OCI-LY3 (cell line): ENCODE measurements at regions not wholly inside any gene's neighbourhood (a gene's known extent, or its start where the extent isn't known, plus 50 kb on each side); places are given as distances from the start of the nearest gene placed in this dataset.

ENCODE experiments used
- H2AFZ ChIP-seq: fragments of 200-600, 300-600 bp; shearing (Covaris generic); 2 replicates; pipeline ENCODE4 v1.6.0; 2014; ENCODE audit warnings: antibody characterized with exemption, low read depth, low read length
- H3K27ac ChIP-seq: fragments of 200-600, 300-600 bp; sonication (generic); 2 replicates; pipeline ENCODE4 v1.5.1; 2014; ENCODE audit warnings: mild to moderate bottlenecking, low read length, moderate library complexity, mixed read lengths
- H3K27me3 ChIP-seq: fragments of 200-600, 300-600 bp; sonication (generic); 2 replicates; pipeline ENCODE4 v1.6.1; 2014; ENCODE audit warnings: low read depth, low read length, mixed read lengths
- H3K36me3 ChIP-seq: fragments of 200-600, 300-600 bp; sonication (generic); replicated peaks from 2 replicates; pipeline ENCODE3; 2014; ENCODE audit warnings: low read depth, low read length, mixed read lengths
- H3K4me1 ChIP-seq: fragments of 300-600, 200-600 bp; sonication (generic); 2 replicates; pipeline ENCODE4 v1.6.1; 2014; ENCODE audit warnings: low read length, mixed read lengths
- H3K4me2 ChIP-seq: fragments of 200-600, 300-600 bp; sonication (generic); 2 replicates; pipeline ENCODE4 v1.6.1; 2014; ENCODE audit warnings: low read length, mixed read lengths
- H3K4me3 ChIP-seq: fragments of 300-600, 200-600 bp; sonication (generic); 2 replicates; pipeline ENCODE4 v1.5.1; 2014; ENCODE audit warnings: antibody characterized with exemption, mild to moderate bottlenecking, low read length, moderate library complexity
- H3K79me2 ChIP-seq: fragments of 300-600, 200-600 bp; shearing (Covaris generic); 2 replicates; pipeline ENCODE4 v1.6.1; 2014; ENCODE audit warnings: mild to moderate bottlenecking, low read length, mixed read lengths
- H3K9ac ChIP-seq: fragments of 300-600, 200-600 bp; shearing (Covaris generic); 2 replicates; pipeline ENCODE4 v1.6.0; 2014; ENCODE audit warnings: mild to moderate bottlenecking, low read length, moderate library complexity
- H3K9me3 ChIP-seq: fragments of 200-600, 300-600 bp; shearing (Covaris generic); 2 replicates; pipeline ENCODE4 v1.6.1; 2014; ENCODE audit warnings: low read length, mixed read lengths; ENCODE audit not compliant: insufficient read depth
- H4K20me1 ChIP-seq: fragments of 200-600, 300-600 bp; sonication (generic); 2 replicates; pipeline ENCODE4 v1.6.1; 2016; ENCODE audit warnings: low read length, mixed read lengths; ENCODE audit not compliant: insufficient read depth
- EZH2phosphoT487 ChIP-seq: fragments of 200-600 bp; shearing (Covaris generic); IDR thresholded peaks from 2 replicates; pipeline ENCODE4 v1.6.1; 2018; ENCODE audit warnings: antibody characterized with exemption, mixed run types, low read depth
- TF ChIP-seq, protein P1 (sequence below): fragments of 200-600, 300-600 bp; sonication (generic); IDR thresholded peaks from 2 replicates; pipeline ENCODE4 v1.5.1; 2014; ENCODE audit warnings: antibody characterized with exemption, low read length, low read depth

DNA sequence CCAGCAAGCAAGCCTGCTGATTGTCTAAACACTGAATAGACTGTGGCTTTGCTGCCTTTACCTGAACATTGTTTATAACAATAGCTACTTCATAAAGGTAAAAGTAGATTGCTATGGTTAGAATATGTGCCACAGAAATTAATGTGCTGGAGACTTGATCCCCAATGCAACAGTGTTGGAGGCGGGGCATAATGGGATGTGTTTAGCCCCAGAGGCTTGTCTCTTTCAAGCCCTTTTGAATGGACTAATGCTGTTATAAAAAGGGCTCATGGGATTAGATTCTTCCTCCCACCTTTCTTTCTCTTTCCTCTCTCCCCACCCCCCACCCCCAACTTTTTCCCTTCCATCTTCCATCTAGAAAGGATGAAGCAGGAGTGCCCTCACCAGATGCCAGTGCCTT is 80.2 kb upstream of the PPP2R5A start:
- no peak overlapping the region for H2AFZ ChIP-seq
- H3K27ac ChIP-seq: no peak overlapping the region
- no peak overlapping the region for H3K4me2 ChIP-seq
- no peaks in the 10 kb centered on the region for H3K9me3 ChIP-seq
- H3K4me3 ChIP-seq: no peak overlapping the region
- no peaks in the 10 kb centered on the region for H3K79me2 ChIP-seq
- no peaks in the 10 kb centered on the region for H3K4me1 ChIP-seq
- TF ChIP-seq, protein P1, sequence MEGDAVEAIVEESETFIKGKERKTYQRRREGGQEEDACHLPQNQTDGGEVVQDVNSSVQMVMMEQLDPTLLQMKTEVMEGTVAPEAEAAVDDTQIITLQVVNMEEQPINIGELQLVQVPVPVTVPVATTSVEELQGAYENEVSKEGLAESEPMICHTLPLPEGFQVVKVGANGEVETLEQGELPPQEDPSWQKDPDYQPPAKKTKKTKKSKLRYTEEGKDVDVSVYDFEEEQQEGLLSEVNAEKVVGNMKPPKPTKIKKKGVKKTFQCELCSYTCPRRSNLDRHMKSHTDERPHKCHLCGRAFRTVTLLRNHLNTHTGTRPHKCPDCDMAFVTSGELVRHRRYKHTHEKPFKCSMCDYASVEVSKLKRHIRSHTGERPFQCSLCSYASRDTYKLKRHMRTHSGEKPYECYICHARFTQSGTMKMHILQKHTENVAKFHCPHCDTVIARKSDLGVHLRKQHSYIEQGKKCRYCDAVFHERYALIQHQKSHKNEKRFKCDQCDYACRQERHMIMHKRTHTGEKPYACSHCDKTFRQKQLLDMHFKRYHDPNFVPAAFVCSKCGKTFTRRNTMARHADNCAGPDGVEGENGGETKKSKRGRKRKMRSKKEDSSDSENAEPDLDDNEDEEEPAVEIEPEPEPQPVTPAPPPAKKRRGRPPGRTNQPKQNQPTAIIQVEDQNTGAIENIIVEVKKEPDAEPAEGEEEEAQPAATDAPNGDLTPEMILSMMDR: no peak
- H4K20me1 ChIP-seq: no peaks in the 10 kb centered on the region
- no peak overlapping the region for H3K9ac ChIP-seq
- H3K36me3 ChIP-seq: no peaks in the 10 kb centered on the region
- no peaks in the 10 kb centered on the region for H3K27me3 ChIP-seq

DNA sequence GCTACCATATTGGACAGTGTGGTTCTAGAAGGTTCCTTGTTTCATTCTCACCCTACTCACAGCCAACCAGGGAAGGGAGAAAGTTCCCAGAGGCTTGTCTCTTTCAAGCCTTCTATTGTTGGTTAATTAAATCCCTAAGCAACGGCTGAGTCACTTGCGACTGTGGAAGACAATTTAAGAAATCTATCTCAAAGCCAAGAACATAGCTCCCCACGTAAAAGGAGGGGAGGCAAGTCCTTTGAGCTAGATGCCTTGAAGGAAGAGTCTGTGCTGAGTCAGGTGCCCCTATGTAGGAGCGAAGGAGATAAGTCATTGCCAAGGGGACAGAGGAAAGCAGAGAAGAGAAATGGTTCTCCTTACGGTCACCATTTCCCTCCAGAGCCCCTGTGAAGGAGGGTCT is 79.4 kb upstream of the PPP2R5A start:
- Histone ChIP-seq H3K27me3 (no peaks in the 10 kb centered on the region), H3K4me2 (no peak overlapping the region), H3K79me2 (no peaks in the 10 kb centered on the region), H3K27ac (no peak overlapping the region), H4K20me1 (no peaks in the 10 kb centered on the region), H3K9ac (no peak overlapping the region), H3K4me1 (no peaks in the 10 kb centered on the region), H2AFZ (no peak overlapping the region), H3K4me3 (no peak overlapping the region), H3K36me3 (no peaks in the 10 kb centered on the region), H3K9me3 (no peaks in the 10 kb centered on the region)
- TF ChIP-seq EZH2phosphoT487: no peak
- TF ChIP-seq, protein P1: no peak

DNA sequence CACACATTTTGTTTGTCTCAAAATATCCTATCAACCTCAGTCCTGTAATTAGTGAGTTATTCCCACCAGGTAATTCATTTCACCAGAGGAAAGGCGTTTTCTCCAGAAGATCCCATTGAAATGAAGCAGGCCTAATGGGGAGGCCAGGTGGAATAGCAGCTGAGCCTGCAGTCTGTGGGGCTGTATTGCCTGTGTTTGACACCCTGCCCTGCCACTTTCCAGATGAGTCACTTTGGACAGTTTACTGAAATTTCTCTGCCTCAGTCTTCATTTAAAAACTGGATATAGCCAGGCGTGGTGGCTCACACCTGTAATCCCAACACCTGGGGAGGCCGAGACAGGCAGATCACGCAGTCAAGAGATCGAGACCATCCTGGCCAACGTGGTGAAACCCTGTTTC is 78.1 kb upstream of the PPP2R5A start:
- Histone ChIP-seq H4K20me1 (no peaks in the 10 kb centered on the region), H3K4me3 (no peak overlapping the region), H2AFZ (no peak overlapping the region), H3K27me3 (no peaks in the 10 kb centered on the region), H3K4me1 (no peaks in the 10 kb centered on the region), H3K4me2 (no peak overlapping the region), H3K9me3 (no peaks in the 10 kb centered on the region), H3K27ac (no peak overlapping the region), H3K79me2 (no peaks in the 10 kb centered on the region), H3K36me3 (no peaks in the 10 kb centered on the region), H3K9ac (no peak overlapping the region)
- TF ChIP-seq, protein P1: no peak
- TF ChIP-seq EZH2phosphoT487: no peak

DNA sequence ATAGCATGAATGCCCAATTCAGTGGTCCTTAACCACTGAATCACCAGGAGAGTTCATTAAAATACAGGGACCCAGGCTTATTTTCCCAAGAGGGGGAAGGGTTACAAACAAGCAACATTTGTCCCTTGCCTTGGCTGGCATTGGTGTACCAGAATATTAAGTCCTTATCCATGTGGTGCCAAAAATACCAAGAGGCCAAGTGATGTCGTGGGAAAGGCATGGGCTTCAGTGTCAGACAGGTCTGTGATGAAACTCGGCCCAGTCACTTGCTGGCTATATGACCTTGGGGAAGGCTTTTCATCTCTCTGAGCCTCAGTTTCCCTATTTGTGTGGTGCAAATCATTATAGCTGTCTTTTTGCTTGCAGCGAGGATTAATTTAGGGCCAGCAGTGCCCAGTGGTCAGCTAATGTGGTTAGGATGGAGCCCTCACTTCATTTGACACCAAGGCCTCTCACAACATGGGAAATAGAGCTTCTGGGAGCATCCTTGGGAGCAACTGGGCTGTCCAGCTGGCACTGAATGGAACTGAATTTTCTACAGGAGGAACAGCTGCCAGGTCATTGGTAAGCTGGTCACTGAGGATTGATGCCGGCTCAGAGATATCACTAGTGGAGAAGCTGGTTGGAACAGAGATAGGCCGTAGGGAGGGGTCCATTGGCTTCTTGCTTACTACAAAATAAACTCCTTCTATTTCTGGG is 77.2 kb upstream of the PPP2R5A start:
- Histone ChIP-seq H3K27ac (no peak overlapping the region), H2AFZ (no peak overlapping the region), H3K4me3 (no peak overlapping the region), H3K27me3 (no peaks in the 10 kb centered on the region), H3K4me2 (no peak overlapping the region), H3K4me1 (no peaks in the 10 kb centered on the region), H3K79me2 (no peaks in the 10 kb centered on the region), H4K20me1 (no peaks in the 10 kb centered on the region), H3K9me3 (no peaks in the 10 kb centered on the region), H3K9ac (no peak overlapping the region), H3K36me3 (no peaks in the 10 kb centered on the region)
- TF ChIP-seq, protein P1: no peak
- no peak for TF ChIP-seq EZH2phosphoT487
